HG03354 (cell line): ENCODE measurements at regions not wholly inside any gene's neighbourhood (a gene's known extent, or its start where the extent isn't known, plus 50 kb on each side); places are given as distances from the start of the nearest gene placed in this dataset.
"Not testable (repeated sequence)": the region's sequence is repeated elsewhere in the genome, so short reads cannot be mapped to it uniquely, and the experiment has no call there.

Experiments
- ATAC-seq: cut with Tn5 transposase; IDR thresholded peaks from one replicate; pipeline ENCODE4 v1.9.1; 2021; ENCODE audit warnings: mild to moderate bottlenecking; ENCODE audit not compliant: unreplicated experiment, poor library complexity, severe bottlenecking

- ATAC-seq, result no peak
Measured at GRCh38 chr7:41579961-41580935, 122.6 kb downstream of the INHBA start.

DNA sequence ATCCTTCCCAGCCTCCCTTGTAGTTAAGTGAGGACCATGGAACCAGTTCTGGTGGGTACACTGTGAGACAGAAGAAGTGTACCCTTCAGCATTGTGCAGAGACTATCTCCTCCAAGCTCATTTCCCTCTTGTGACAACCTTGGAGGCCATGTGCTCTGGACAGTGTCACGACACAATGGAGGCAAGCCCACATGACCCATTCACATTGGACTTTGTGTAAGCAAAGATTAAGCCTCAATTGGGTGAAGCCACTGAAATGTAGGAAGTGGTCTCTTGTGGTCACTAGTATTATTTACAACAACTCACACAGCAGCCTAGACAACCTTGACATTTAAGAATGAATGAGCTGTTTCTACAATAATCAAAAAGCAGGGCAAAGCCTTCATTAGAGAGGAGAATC, 124.2 kb downstream of the INHBA start:
- no peak for ATAC-seq

GRCh38 chr7:41576166-41576565, 126.7 kb downstream of the INHBA start:
- no peak for ATAC-seq

DNA sequence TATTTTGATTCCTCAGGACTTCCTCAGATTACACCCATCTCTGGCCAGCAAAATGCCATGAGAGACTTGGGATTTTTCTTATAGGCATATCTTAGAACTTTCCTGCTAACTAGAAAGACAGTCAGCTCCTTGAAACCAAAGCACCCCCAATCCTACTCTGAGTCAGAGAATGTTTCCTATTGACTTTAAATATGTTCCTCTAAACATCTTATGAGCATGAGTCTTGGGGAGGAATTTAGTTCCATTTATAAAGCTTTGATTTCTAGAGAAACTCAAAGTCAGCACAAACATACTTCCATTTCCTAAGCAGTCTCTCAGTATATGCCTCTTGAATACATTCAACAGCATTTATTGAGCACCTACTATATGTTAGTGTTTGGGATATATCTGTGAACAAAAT, 128.5 kb downstream of the INHBA start:
- no peak for ATAC-seq

GRCh38 chr7:41573862-41574261, 129.0 kb downstream of the INHBA start:
- ATAC-seq, result no peak

- no peak for ATAC-seq
Measured at GRCh38 chr7:41573443-41573842, 129.4 kb downstream of the INHBA start.

DNA sequence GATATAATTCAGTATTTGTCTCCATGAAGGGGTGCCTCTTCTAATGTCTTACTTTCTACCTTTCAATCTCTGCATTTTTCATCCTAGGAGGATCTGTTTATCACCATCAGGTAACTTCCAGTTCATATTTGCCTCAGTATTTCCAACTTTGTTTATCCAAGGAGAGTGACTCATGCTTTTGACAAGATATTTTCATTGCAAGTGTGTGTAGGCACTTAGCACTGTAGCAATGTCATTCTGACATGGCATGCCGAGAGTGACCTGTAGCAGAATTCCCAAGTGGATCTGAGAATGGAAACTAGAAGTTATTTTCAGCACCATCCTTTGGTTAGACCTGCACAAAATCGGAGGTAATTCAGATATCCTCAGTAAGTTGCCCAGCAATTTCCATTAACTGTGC, 129.9 kb downstream of the INHBA start:
- ATAC-seq, result no peak

GRCh38 chr7:41571573-41571972, 131.3 kb downstream of the INHBA start:
- no peak for ATAC-seq

DNA sequence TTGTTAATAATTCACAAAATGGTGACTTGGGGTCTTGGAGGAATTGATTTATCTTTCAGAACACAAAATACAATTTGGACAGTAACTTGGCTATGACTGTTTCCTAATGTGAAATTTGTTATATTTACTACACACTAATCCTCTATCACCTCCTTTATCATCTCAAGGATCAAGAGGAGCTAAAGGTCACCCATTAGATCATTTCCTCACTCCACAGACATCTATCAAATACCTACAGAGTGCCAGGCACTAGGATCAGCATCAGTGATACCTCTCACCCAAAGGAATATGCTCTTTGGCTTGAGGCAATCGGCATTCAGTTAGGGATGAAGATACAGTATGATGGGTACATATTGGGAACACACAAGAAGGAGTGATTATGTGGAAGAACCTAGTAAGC, 132.1 kb downstream of the INHBA start:
- ATAC-seq, result no peak

- peak; percentile 60 for ATAC-seq
Measured at GRCh38 chr7:41568135-41568534, 134.8 kb downstream of the INHBA start.

DNA sequence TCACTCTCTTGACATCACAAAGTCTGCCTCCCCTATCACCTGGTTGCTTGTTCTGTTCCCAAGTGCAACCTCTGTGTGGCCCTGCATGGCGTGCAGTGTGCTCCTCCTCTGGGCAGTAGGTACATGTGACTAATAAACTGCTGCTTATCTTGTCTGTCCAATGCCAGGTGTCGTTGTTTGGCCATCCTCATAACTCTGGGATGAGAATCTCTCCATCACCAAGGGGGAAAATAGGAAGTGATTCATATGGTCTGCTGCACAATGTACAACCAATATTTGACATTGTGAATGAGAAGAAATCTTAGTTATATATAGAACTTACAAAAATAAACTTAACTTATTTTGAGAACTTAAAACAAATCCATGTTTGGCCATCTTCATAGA, 135.2 kb downstream of the INHBA start:
- no peak for ATAC-seq

GRCh38 chr7:41567031-41567730, 135.7 kb downstream of the INHBA start:
- ATAC-seq, result no peak

DNA sequence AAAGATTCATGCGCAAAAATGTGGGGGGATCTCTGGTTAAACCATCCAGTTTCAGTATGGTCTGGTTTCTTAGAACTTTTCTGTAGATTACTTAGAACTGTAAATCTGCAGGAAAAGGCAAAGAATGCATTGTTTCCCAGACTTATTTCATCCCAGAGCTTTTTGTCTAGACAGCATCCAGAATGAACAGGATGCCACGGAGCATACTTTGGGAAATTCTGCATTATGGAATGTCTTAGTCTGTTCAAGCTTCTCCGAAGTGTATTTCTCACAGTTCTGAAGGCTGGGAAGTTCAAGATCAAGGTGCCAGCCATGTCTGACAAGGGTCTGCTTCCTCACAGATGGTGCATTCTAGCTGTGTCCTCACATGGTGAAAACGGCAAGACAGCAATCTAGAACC, 136.3 kb downstream of the INHBA start:
- no peak for ATAC-seq

GRCh38 chr7:41565655-41566054, 137.2 kb downstream of the INHBA start:
- ATAC-seq, result no peak

DNA sequence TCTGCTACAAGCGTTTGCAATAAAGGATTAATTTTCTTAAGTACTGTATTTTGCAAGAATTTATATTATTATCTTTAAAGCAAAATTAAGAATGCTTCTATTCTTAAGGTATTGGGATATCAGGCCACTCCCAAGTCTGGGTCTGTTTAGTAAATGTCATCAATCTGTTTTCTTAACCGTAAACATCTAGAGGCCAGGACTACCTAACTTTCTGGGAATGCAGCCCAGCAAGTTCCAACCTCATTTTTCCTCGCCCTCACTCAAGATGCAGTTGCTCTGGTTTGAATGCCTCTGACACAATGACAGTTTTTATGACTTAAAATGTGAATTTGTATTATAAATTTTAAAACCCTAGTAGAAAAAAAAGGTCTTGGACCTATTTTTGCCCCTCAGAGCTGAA, 143.5 kb downstream of the INHBA start:
- no peak for ATAC-seq

DNA sequence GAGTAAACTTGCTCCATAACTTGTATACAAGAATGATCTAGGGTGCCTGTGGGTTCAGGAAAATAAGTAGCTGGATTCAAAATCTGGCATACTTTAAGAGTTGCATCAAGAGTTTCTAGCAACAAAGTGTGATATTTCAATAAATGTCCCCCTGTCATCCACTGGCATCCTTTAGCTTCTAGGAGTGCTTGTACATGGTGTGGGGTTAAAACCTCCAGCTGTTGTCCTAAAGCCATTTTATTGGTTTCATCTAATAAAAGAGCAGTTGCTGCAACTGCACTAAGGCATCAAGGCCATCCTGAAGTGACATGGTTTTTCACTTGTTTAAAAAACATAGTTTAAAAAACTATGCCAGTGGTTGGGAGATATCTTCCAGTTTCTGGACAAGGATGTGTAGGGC, 148.4 kb downstream of the INHBA start:
- no peak for ATAC-seq

- ATAC-seq, result not testable (repeated sequence)
Measured at GRCh38 chr7:41550046-41550445, 152.8 kb downstream of the INHBA start.

GRCh38 chr7:41544241-41544640, 158.6 kb downstream of the INHBA start:
- ATAC-seq, result no peak

- ATAC-seq, result no peak
Measured at GRCh38 chr7:41540601-41541000, 162.3 kb downstream of the INHBA start.

DNA sequence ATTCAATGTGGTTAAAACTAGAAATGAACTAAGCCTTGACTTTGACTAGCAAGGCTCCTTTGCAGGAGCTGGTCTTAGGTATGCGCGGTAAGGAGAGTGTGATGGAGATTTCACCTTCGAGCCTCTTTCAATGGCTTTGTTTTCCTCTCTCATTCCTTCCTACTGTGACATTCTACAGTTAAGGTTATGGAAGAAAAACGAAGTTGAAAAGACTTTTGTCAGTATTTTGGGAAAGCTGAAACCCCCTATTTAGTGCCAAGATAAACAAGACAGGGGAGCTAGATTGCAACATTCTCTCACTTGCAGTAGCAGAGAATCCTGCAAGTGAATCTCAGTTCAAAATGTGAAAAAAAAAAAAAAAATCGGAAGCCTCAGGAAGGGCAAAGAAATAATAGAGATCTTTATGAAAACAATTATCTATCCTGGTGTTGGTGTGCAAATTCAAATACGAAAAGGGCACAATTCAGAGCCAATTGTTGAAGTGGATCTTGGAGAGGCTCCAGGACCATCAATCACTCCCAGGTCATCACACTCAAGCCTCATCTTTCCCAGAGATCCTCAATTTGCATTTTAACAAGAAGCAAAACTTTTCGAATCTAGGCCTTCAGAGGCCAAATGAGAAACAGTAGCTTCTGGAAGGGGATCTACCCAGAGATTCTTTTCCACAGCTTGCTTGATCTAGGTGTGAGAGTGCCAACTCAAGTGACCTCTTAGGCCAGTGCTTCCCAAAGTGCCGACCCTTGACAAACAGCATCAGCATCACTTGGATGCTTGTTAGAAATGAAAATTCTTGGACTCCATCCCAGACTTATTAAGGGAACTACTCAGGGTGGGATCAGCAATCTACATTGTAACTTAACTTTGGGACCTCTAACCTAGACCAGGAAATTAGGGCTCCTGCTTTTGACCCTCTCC, 163.8 kb downstream of the INHBA start:
- ATAC-seq, result no peak
